ENCODE measurements at regions not wholly inside any gene's neighbourhood (a gene's known extent, or its start where the extent isn't known, plus 50 kb on each side); places are given as distances from the start of the nearest gene placed in this dataset.

GRCh38 chr3:175969456-175969855, 1110.3 kb downstream of the NAALADL2 start:
- Mint-ChIP-seq H3K9me3 (peaks cover 47% of the 10 kb centered on the region), H3K4me1 (peaks cover 6% of the 10 kb centered on the region; the same call in 1 of the 2 replicates), H3K27ac (no peak overlapping the region), H3K4me3 (no peak overlapping the region), H3K36me3 (peaks cover 34% of the 10 kb centered on the region), H3K27me3 (ENCODE audit: low read depth) (no peaks in the 10 kb centered on the region)
- ATAC-seq (no peak), DNase-seq (ENCODE audit: low spot score) (no peak)
- CTCF ChIA-PET, result no interaction called here
- TF ChIP-seq ZBTB21 (CRISPR knock-in tag; IDR thresholded peaks at IDR 0.05; ENCODE audit: borderline replicate concordance) (no peak), CDX4 (CRISPR knock-in tag; IDR thresholded peaks at IDR 0.05; ENCODE audit: borderline replicate concordance) (no peak), ZNF532 (CRISPR knock-in tag; IDR thresholded peaks at IDR 0.05; ENCODE audit: borderline replicate concordance) (no peak)
- POLR2A ChIA-PET, result no interaction called here

DNA sequence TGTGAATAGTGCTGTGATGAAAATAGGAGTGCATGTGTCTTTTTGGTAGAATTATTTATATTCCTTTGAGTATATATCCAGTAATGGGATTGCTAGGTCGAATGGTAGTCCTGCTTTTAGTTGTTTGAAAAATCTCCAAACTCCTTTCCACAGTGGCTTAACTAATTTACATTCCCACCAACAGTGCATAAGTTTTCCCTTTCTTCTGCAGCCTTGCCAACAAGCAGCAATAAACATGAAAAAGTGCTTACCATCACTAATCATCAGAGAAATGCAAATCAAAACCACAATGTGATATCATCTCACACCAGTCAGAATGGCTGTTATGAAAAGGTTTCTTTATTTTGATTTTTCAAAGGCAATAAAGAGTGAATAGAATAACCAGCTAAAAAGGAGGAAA, 1105.9 kb downstream of the NAALADL2 start:
- Mint-ChIP-seq H3K27me3 (ENCODE audit: low read depth) (no peaks in the 10 kb centered on the region), H3K4me3 (no peak overlapping the region), H3K27ac (no peak overlapping the region), H3K36me3 (peaks cover 25% of the 10 kb centered on the region), H3K4me1 (peaks cover 6% of the 10 kb centered on the region; the same call in 1 of the 2 replicates), H3K9me3 (peaks cover 36% of the 10 kb centered on the region)
- DNase-seq (ENCODE audit: low spot score), result no peak
- ATAC-seq, result no peak
- ChIA-PET CTCF (no interaction called here), POLR2A (no interaction called here)
- TF ChIP-seq FOXK1 (CRISPR knock-in tag; IDR thresholded peaks at IDR 0.05) (no peak), ZNF512 (CRISPR knock-in tag; IDR thresholded peaks at IDR 0.05; ENCODE audit: borderline replicate concordance) (no peak), ZMAT4 (CRISPR knock-in tag; IDR thresholded peaks at IDR 0.05) (no peak), ZNF138 (CRISPR knock-in tag; conservative IDR thresholded peaks at IDR 0.05) (no peak), IRF2 (CRISPR knock-in tag; IDR thresholded peaks at IDR 0.05; ENCODE audit: borderline replicate concordance, low read depth) (no peak), FOXJ3 (CRISPR knock-in tag; IDR thresholded peaks at IDR 0.05; ENCODE audit: borderline replicate concordance) (no peak), PRRX2 (CRISPR knock-in tag; IDR thresholded peaks at IDR 0.05) (no peak), E2F5 (CRISPR knock-in tag; IDR thresholded peaks at IDR 0.05) (no peak), MLX (CRISPR knock-in tag; IDR thresholded peaks at IDR 0.05) (no peak), ZNF671 (CRISPR knock-in tag; IDR thresholded peaks at IDR 0.05) (no peak), NR1H2 (CRISPR knock-in tag; IDR thresholded peaks at IDR 0.05) (no peak), ZBTB21 (CRISPR knock-in tag; IDR thresholded peaks at IDR 0.05; ENCODE audit: borderline replicate concordance) (no peak), NR2C2 (CRISPR knock-in tag; IDR thresholded peaks at IDR 0.05) (no peak)
- TF ChIP-seq, protein P1, sequence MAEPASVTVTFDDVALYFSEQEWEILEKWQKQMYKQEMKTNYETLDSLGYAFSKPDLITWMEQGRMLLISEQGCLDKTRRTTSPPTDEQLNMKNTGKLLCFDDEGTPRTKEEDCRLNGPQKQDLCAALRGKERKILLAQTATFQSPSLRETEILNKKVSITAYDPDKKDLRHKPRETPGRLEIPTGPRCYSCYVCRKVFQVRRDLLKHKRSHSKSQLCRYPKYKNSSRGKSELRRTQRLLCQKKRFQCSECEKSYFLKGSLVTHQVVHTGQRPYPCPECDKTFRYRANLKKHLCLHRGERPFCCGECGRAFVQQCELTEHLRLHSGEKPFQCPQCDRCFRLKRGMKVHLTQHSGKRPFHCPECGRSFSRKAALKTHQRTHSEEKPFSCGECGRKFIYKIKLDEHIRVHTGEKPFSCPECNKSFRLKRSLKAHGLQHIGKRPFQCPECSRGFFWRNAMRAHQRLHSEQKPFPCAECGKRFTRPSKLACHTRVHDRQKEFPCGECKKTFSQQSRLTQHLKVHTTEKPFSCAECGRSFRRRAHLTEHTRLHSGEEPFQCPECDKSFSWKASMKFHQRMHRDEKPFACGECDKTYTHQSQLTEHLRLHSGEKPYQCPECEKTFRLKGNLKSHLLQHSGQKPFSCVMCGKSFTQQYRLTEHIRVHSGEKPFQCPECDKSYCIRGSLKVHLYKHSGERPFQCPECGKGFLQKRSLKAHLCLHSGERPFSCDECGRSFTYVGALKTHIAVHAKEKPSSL (CRISPR knock-in tag; conservative IDR thresholded peaks at IDR 0.05), result no peak
- TF ChIP-seq, protein P2, sequence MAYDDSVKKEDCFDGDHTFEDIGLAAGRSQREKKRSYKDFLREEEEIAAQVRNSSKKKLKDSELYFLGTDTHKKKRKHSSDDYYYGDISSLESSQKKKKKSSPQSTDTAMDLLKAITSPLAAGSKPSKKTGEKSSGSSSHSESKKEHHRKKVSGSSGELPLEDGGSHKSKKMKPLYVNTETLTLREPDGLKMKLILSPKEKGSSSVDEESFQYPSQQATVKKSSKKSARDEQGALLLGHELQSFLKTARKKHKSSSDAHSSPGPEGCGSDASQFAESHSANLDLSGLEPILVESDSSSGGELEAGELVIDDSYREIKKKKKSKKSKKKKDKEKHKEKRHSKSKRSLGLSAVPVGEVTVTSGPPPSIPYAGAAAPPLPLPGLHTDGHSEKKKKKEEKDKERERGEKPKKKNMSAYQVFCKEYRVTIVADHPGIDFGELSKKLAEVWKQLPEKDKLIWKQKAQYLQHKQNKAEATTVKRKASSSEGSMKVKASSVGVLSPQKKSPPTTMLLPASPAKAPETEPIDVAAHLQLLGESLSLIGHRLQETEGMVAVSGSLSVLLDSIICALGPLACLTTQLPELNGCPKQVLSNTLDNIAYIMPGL (CRISPR knock-in tag; IDR thresholded peaks at IDR 0.05), result no peak
- TF ChIP-seq, protein P3, sequence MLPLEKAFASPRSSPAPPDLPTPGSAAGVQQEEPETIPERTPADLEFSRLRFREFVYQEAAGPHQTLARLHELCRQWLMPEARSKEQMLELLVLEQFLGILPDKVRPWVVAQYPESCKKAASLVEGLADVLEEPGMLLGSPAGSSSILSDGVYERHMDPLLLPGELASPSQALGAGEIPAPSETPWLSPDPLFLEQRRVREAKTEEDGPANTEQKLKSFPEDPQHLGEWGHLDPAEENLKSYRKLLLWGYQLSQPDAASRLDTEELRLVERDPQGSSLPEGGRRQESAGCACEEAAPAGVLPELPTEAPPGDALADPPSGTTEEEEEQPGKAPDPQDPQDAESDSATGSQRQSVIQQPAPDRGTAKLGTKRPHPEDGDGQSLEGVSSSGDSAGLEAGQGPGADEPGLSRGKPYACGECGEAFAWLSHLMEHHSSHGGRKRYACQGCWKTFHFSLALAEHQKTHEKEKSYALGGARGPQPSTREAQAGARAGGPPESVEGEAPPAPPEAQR (CRISPR knock-in tag; IDR thresholded peaks at IDR 0.05), result no peak
- TF ChIP-seq, protein P4, sequence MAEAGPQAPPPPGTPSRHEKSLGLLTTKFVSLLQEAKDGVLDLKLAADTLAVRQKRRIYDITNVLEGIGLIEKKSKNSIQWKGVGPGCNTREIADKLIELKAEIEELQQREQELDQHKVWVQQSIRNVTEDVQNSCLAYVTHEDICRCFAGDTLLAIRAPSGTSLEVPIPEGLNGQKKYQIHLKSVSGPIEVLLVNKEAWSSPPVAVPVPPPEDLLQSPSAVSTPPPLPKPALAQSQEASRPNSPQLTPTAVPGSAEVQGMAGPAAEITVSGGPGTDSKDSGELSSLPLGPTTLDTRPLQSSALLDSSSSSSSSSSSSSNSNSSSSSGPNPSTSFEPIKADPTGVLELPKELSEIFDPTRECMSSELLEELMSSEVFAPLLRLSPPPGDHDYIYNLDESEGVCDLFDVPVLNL (CRISPR knock-in tag; IDR thresholded peaks at IDR 0.05; ENCODE audit: borderline replicate concordance, low read depth), result no peak

All from WTC11 (cell line).